ENCODE measurements at regions not wholly inside any gene's neighbourhood (a gene's known extent, or its start where the extent isn't known, plus 50 kb on each side); places are given as distances from the start of the nearest gene placed in this dataset.

DNA sequence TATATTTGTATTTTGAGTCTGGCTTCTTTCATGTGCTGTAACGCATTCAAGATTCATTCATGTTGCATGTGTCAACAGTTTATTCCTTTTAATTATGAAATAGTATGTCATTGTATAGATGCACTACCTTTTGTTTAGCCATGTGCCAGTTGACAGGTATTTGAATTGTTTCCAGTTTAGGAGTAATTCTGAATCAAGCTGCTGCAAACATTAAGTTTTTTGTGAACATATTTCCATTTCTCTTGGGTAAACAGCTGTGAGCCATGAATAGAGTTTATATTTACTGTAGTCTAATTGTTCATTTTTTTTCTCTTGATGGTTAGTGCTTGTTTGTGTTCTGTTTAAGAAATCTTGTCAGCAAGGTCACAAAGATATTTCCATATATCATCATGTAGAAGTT lies 142.4 kb upstream of the RIPOR2 start:
- H3K9me3 ChIP-seq (ENCODE audit: control insufficient read depth, insufficient read depth, low read depth, low read length): no peaks in the 10 kb centered on the region
- H3K27me3 ChIP-seq (ENCODE audit: control insufficient read depth, insufficient read depth, low read length): no peaks in the 10 kb centered on the region
- no peak overlapping the region for H3K4me3 ChIP-seq (replicated peaks in 1 of 4; ENCODE audit: control extremely low read depth in 1 of 4, insufficient read depth in 1 of 4, low read depth in 3 of 4, low read length in 4 of 4)
- H3K9ac ChIP-seq (ENCODE audit: insufficient read depth, low read length): no peak overlapping the region
- TF ChIP-seq CTCF (conservative IDR thresholded peaks at IDR 0.05 in 1 of 2, IDR thresholded peaks at IDR 0.05 in 1 of 2; ENCODE audit: low read depth in 1 of 2, low read length in 2 of 2) (no peak), EZH2 (IDR thresholded peaks at IDR 0.05; ENCODE audit: low read length, missing control alignments) (no peak)
- no peak for DNase-seq (ENCODE audit: low read depth in 2 of 2)
- no peaks in the 10 kb centered on the region for H3K79me2 ChIP-seq (ENCODE audit: control insufficient read depth, insufficient read depth, low read length)
- H3K27ac ChIP-seq (ENCODE audit: insufficient read depth, low read length): no peak overlapping the region
- no peak overlapping the region for H3K4me2 ChIP-seq (ENCODE audit: extremely low read depth, insufficient read depth, low read length)
- no peaks in the 10 kb centered on the region for H3K36me3 ChIP-seq (ENCODE audit: control insufficient read depth, insufficient read depth, low read length)
- no peaks in the 10 kb centered on the region for H3K4me1 ChIP-seq (ENCODE audit: control insufficient read depth, extremely low read depth, insufficient read depth, low read length)
- no peaks in the 10 kb centered on the region for H4K20me1 ChIP-seq (ENCODE audit: control insufficient read depth, extremely low read depth, insufficient read depth, low read length)
- H2AFZ ChIP-seq (ENCODE audit: low read length): no peak overlapping the region

DNA sequence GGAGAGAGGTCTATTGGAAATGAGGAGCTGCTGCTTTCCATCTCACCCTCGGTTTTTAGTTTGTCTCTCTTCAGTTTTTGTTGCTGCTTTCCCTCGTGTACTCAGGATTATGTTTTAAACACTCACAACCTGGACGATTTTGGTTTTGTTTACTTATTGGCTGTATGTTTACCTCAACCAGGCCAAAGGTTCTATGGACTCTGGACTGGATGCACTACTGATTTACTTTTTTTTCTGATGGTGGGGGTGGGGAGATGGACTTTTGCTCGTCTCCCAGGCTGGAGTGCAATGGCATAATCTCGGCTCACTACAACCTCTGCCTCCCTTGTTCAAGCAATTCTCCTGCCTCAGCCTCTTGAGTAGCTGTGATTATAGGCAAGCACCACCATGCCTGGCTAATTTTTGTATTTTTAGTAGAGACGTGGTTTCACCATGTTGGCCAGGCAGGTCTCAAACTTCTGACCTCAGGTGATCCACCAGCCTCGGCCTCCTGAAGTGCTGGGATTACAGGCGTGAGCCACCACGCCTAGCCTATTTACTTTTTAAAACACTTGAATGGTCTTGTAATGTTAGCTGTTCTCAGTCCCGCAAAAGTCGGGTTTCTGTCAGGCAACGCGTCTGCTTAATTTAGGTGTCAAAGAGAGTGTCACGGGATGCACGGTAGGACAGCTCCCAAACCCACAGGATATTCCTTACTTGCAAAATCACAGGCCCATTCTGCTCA lies 148.2 kb upstream of the RIPOR2 start:
- no peak for DNase-seq (ENCODE audit: low read depth in 2 of 2)
- Histone ChIP-seq H3K4me1 (ENCODE audit: control insufficient read depth, extremely low read depth, insufficient read depth, low read length) (no peaks in the 10 kb centered on the region), H3K9me3 (ENCODE audit: control insufficient read depth, insufficient read depth, low read depth, low read length) (no peaks in the 10 kb centered on the region), H3K27me3 (ENCODE audit: control insufficient read depth, insufficient read depth, low read length) (no peaks in the 10 kb centered on the region), H3K9ac (ENCODE audit: insufficient read depth, low read length) (no peak overlapping the region), H2AFZ (ENCODE audit: low read length) (no peak overlapping the region), H3K4me2 (ENCODE audit: extremely low read depth, insufficient read depth, low read length) (no peak overlapping the region), H3K27ac (ENCODE audit: insufficient read depth, low read length) (no peak overlapping the region), H3K79me2 (ENCODE audit: control insufficient read depth, insufficient read depth, low read length) (no peaks in the 10 kb centered on the region), H3K4me3 (replicated peaks in 1 of 4; ENCODE audit: control extremely low read depth in 1 of 4, insufficient read depth in 1 of 4, low read depth in 3 of 4, low read length in 4 of 4) (no peak overlapping the region), H4K20me1 (ENCODE audit: control insufficient read depth, extremely low read depth, insufficient read depth, low read length) (no peaks in the 10 kb centered on the region), H3K36me3 (ENCODE audit: control insufficient read depth, insufficient read depth, low read length) (no peaks in the 10 kb centered on the region)
- TF ChIP-seq CTCF (conservative IDR thresholded peaks at IDR 0.05 in 1 of 2, IDR thresholded peaks at IDR 0.05 in 1 of 2; ENCODE audit: low read depth in 1 of 2, low read length in 2 of 2): no peak
- TF ChIP-seq EZH2 (IDR thresholded peaks at IDR 0.05; ENCODE audit: low read length, missing control alignments): no peak

DNA sequence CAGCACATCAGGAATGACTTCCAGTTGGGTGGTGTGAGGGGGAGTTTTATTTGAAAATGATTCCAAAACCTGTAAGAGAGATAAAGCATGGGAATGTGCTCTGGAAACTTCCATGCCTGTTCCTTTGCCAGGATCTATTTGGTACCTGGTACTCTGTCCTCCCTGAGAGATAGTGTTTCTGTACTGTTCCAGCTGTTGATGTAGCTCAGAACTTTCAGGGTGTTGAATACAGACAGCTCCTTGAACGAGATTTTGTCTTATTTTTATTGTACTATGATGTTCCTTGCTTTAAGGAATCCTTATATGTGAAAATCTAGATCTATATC lies 148.7 kb upstream of the RIPOR2 start:
- no peaks in the 10 kb centered on the region for H3K9me3 ChIP-seq (ENCODE audit: control insufficient read depth, insufficient read depth, low read depth, low read length)
- no peaks in the 10 kb centered on the region for H4K20me1 ChIP-seq (ENCODE audit: control insufficient read depth, extremely low read depth, insufficient read depth, low read length)
- no peak overlapping the region for H3K4me2 ChIP-seq (ENCODE audit: extremely low read depth, insufficient read depth, low read length)
- no peak overlapping the region for H3K9ac ChIP-seq (ENCODE audit: insufficient read depth, low read length)
- no peak overlapping the region for H2AFZ ChIP-seq (ENCODE audit: low read length)
- no peaks in the 10 kb centered on the region for H3K79me2 ChIP-seq (ENCODE audit: control insufficient read depth, insufficient read depth, low read length)
- no peaks in the 10 kb centered on the region for H3K36me3 ChIP-seq (ENCODE audit: control insufficient read depth, insufficient read depth, low read length)
- H3K27ac ChIP-seq (ENCODE audit: insufficient read depth, low read length): no peak overlapping the region
- no peaks in the 10 kb centered on the region for H3K27me3 ChIP-seq (ENCODE audit: control insufficient read depth, insufficient read depth, low read length)
- no peak overlapping the region for H3K4me3 ChIP-seq (replicated peaks in 1 of 4; ENCODE audit: control extremely low read depth in 1 of 4, insufficient read depth in 1 of 4, low read depth in 3 of 4, low read length in 4 of 4)
- TF ChIP-seq EZH2 (IDR thresholded peaks at IDR 0.05; ENCODE audit: low read length, missing control alignments) (no peak), CTCF (conservative IDR thresholded peaks at IDR 0.05 in 1 of 2, IDR thresholded peaks at IDR 0.05 in 1 of 2; ENCODE audit: low read depth in 1 of 2, low read length in 2 of 2) (no peak)
- no peaks in the 10 kb centered on the region for H3K4me1 ChIP-seq (ENCODE audit: control insufficient read depth, extremely low read depth, insufficient read depth, low read length)
- no peak for DNase-seq (ENCODE audit: low read depth in 2 of 2)

All from fibroblast of lung (primary cell).